IMR-90 (cell line): ENCODE measurements at regions not wholly inside any gene's neighbourhood (a gene's known extent, or its start where the extent isn't known, plus 50 kb on each side); places are given as distances from the start of the nearest gene placed in this dataset.
A peak's percentile ranks its signal among the peaks of the same experiment; 100 is the strongest.

Experiments used
- ATAC-seq: fragments of 200-7000 bp; cut with Tn5 transposase; 2 replicates; pipeline ENCODE4 v1.9.1; 2020; ENCODE audit warnings: low read depth, mild to moderate bottlenecking, moderate library complexity
- BruUV-seq: library from RNA; stranded (reverse); fragments of 400-500 nt; replicated peaks from 2 replicates; lab custom pipeline; 2021; lab: Mats Ljungman, UMichigan
- CTCF ChIA-PET: fragments of 300-600 bp; formaldehyde crosslinking; extraction: SDS; loops from one replicate; lab custom pipeline; 2021; ENCODE audit warnings: antibody characterized with exemption; lab: Yijun Ruan, JAX
- POLR2A ChIA-PET: fragments of 300-600 bp; sonication (Branson Sonifier 250); formaldehyde crosslinking; loops from one replicate; lab custom pipeline; 2022; ENCODE audit warnings: antibody characterized with exemption; ENCODE audit not compliant: unreplicated experiment; lab: Charles Lee
- DNase-seq: peaks from one replicate; pipeline ENCODE4 v3.0.0; 2013
- H2AFZ ChIP-seq: replicated peaks from 2 replicates; pipeline ENCODE3; 2013; ENCODE audit warnings: low read length, mild to moderate bottlenecking; ENCODE audit not compliant: poor library complexity
- H2AK5ac ChIP-seq: 2 replicates; pipeline ENCODE4 v1.6.1; 2013; ENCODE audit warnings: low read depth, low read length, inconsistent platforms
- H2AK9ac ChIP-seq: replicated peaks from 2 replicates; pipeline ENCODE3; 2013; ENCODE audit warnings: mild to moderate bottlenecking, low read depth, low read length, moderate library complexity; ENCODE audit not compliant: poor library complexity
- H2BK120ac ChIP-seq: 2 replicates; pipeline ENCODE4 v1.6.1; 2013; ENCODE audit warnings: low read depth, low read length, inconsistent platforms
- H2BK15ac ChIP-seq: 3 replicates; pipeline ENCODE4 v1.6.1; 2013; ENCODE audit warnings: low read depth, low read length, inconsistent platforms
- H2BK20ac ChIP-seq: 2 replicates; pipeline ENCODE4 v1.6.1; 2013; ENCODE audit warnings: low read depth, mild to moderate bottlenecking, inconsistent platforms, low read length, moderate library complexity
- H2BK5ac ChIP-seq: 2 replicates; pipeline ENCODE4 v1.6.1; 2013; ENCODE audit warnings: mild to moderate bottlenecking, low read depth, low read length, inconsistent platforms; ENCODE audit not compliant: poor library complexity, severe bottlenecking
- H3K14ac ChIP-seq: replicated peaks from 2 replicates; pipeline ENCODE4 v1.6.1; 2013; ENCODE audit warnings: low read depth, low read length, inconsistent platforms
- H3K18ac ChIP-seq: 2 replicates; pipeline ENCODE4 v1.6.1; 2013; ENCODE audit warnings: low read depth, low read length, control low read depth
- H3K23ac ChIP-seq: 2 replicates; pipeline ENCODE4 v1.6.1; 2013; ENCODE audit warnings: low read depth, low read length, inconsistent platforms
- H3K27ac ChIP-seq: 2 replicates; pipeline ENCODE4 v1.5.1; 2013; ENCODE audit warnings: mild to moderate bottlenecking, control low read depth, low read length; ENCODE audit not compliant: insufficient read depth
- H3K27me3 ChIP-seq: 2 replicates; pipeline ENCODE4 v1.6.1; 2013; ENCODE audit warnings: low read length; ENCODE audit not compliant: control insufficient read depth, insufficient read depth
- H3K36me3 ChIP-seq: 2 replicates; pipeline ENCODE4 v1.6.1; 2013; ENCODE audit warnings: low read length, mixed read lengths; ENCODE audit not compliant: control insufficient read depth, insufficient read depth
- H3K4ac ChIP-seq: 2 replicates; pipeline ENCODE4 v1.6.1; 2013; ENCODE audit warnings: low read depth, low read length, inconsistent platforms
- H3K4me1 ChIP-seq: 2 replicates; pipeline ENCODE4 v1.6.1; 2013; ENCODE audit warnings: low read length, mixed read lengths; ENCODE audit not compliant: control insufficient read depth, insufficient read depth
- H3K4me2 ChIP-seq: 2 replicates; pipeline ENCODE4 v1.6.1; 2013; ENCODE audit warnings: low read depth, mild to moderate bottlenecking, control low read depth, low read length, moderate library complexity
- H3K4me3 ChIP-seq: 2 replicates; pipeline ENCODE4 v1.5.1; 2013; ENCODE audit warnings: low read depth, mild to moderate bottlenecking, control low read depth, low read length, moderate library complexity; ENCODE audit not compliant: insufficient read depth
- H3K56ac ChIP-seq: 2 replicates; pipeline ENCODE4 v1.6.1; 2013; ENCODE audit warnings: low read length, inconsistent platforms; ENCODE audit not compliant: insufficient read depth; ENCODE audit errors: extremely low read depth
- H3K79me1 ChIP-seq, 2 experiments: 2 replicates each; pipeline ENCODE4 v1.6.1; 2013; ENCODE audit warnings: low read length in 2 of 2, inconsistent platforms in 1 of 2, low read depth in 1 of 2
- H3K9ac ChIP-seq: 2 replicates; pipeline ENCODE4 v1.6.1; 2013; ENCODE audit warnings: low read depth, low read length, control low read depth
- H3K9me1 ChIP-seq: 2 replicates; pipeline ENCODE4 v1.6.1; 2013; ENCODE audit warnings: low read length, inconsistent platforms; ENCODE audit not compliant: insufficient read depth
- H3K9me3 ChIP-seq: 2 replicates; pipeline ENCODE4 v1.6.1; 2013; ENCODE audit warnings: low read length; ENCODE audit not compliant: control insufficient read depth, insufficient read depth
- H4K20me1 ChIP-seq: 2 replicates; pipeline ENCODE4 v1.6.1; 2013; ENCODE audit warnings: low read length, inconsistent platforms; ENCODE audit not compliant: insufficient read depth
- H4K5ac ChIP-seq: 2 replicates; pipeline ENCODE4 v1.6.1; 2013; ENCODE audit warnings: mild to moderate bottlenecking, low read depth, low read length, control low read depth
- H4K8ac ChIP-seq, 2 experiments: 2 replicates each; pipeline ENCODE4 v1.6.1; 2013; ENCODE audit warnings: low read depth in 2 of 2, low read length in 2 of 2, control low read depth in 1 of 2, inconsistent platforms in 1 of 2
- H4K91ac ChIP-seq: 2 replicates; pipeline ENCODE4 v1.6.1; 2013; ENCODE audit warnings: low read depth, low read length, inconsistent platforms; ENCODE audit not compliant: insufficient read depth
- FOS ChIP-seq: fragments of 150-350 bp; IDR thresholded peaks from 2 replicates; pipeline ENCODE4 v1.6.1; 2016; ENCODE audit warnings: low read depth, low read length
- MXI1 ChIP-seq: IDR thresholded peaks from 2 replicates; pipeline ENCODE4 v1.6.1; 2012; ENCODE audit warnings: low read depth, mild to moderate bottlenecking, low read length, moderate library complexity, borderline replicate concordance
- POLR2A ChIP-seq: IDR thresholded peaks from 2 replicates; pipeline ENCODE4 v1.6.1; 2012; ENCODE audit warnings: mild to moderate bottlenecking, low read depth, low read length
- RCOR1 ChIP-seq: IDR thresholded peaks from 2 replicates; pipeline ENCODE4 v1.6.1; 2012; ENCODE audit warnings: mild to moderate bottlenecking, low read length, improper control_type of control experiment; ENCODE audit not compliant: insufficient replicate concordance
- RFX5 ChIP-seq: IDR thresholded peaks from 2 replicates; pipeline ENCODE4 v1.8.0; 2012; ENCODE audit warnings: low read depth, mild to moderate bottlenecking, low read length, moderate library complexity
- WGBS, 2 experiments: methylation state at CpG; one replicate each; pipeline versions ENCODE4 v1.1.5 to v1.1.7; 2013; ENCODE audit warnings: missing lambda C conversion rate in 2 of 2; ENCODE audit not compliant: insufficient read length in 1 of 2; ENCODE audit errors: extremely low coverage in 2 of 2; 5-methylcytosine and 5-hydroxymethylcytosine counted together
- dilution Hi-C: fragments of 300-500 bp; cut with HindIII; formaldehyde crosslinking; loops from one replicate; pipeline ENCODE4 v1.14.3; 2018; ENCODE audit warnings: low sequenced_read_pairs; ENCODE audit not compliant: unreplicated experiment
- in situ Hi-C: fragments of 300-500 bp; cut with MboI; formaldehyde crosslinking; loops from 3 replicates; pipeline ENCODE4 v1.14.3; 2019; ENCODE audit warnings: low sequenced_read_pairs, inconsistent platforms, mixed read lengths
- intact Hi-C: fragments of 100-400 bp; cut with micrococcal nuclease; formaldehyde crosslinking; loops from 2 replicates; pipeline ENCODE4 v1.10.0; 2022
- TF ChIP-seq, protein P1 (sequence below): fragments of 150-350 bp; IDR thresholded peaks from 2 replicates; pipeline ENCODE4 v1.6.1; 2017; ENCODE audit warnings: mild to moderate bottlenecking, antibody characterized with exemption, low read length, low read depth

GRCh38 chr14:34258318-34258717 is 203.7 kb downstream of the SPTSSA start:
- peak; percentile 15 for DNase-seq
- H3K27ac ChIP-seq = no peak overlapping the region
- no peak overlapping the region for H2BK20ac ChIP-seq
- no TSS peak for BruUV-seq
- no peaks in the 10 kb centered on the region for H4K20me1 ChIP-seq
- intact Hi-C loops (no loop called here), in situ Hi-C loops (no loop called here), dilution Hi-C loops (no loop called here)
- H4K8ac ChIP-seq = no peak overlapping the region
- H3K18ac ChIP-seq = no peak overlapping the region
- no peak for TF ChIP-seq POLR2A
- no peak for TF ChIP-seq RCOR1
- no peak for TF ChIP-seq MXI1
- TF ChIP-seq RFX5 = no peak
- TF ChIP-seq, protein P1, sequence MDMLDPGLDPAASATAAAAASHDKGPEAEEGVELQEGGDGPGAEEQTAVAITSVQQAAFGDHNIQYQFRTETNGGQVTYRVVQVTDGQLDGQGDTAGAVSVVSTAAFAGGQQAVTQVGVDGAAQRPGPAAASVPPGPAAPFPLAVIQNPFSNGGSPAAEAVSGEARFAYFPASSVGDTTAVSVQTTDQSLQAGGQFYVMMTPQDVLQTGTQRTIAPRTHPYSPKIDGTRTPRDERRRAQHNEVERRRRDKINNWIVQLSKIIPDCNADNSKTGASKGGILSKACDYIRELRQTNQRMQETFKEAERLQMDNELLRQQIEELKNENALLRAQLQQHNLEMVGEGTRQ = no peak
- no peak for TF ChIP-seq FOS
- no peak overlapping the region for H2AK5ac ChIP-seq
- no peaks in the 10 kb centered on the region for H3K79me1 ChIP-seq
- no peak overlapping the region for H2AK9ac ChIP-seq
- no peak overlapping the region for H3K9ac ChIP-seq
- ChIA-PET CTCF (no interaction called here), POLR2A (no interaction called here)
- H3K4me3 ChIP-seq = no peak overlapping the region
- H3K4me1 ChIP-seq = no peaks in the 10 kb centered on the region
- H2BK120ac ChIP-seq = no peak overlapping the region
- H3K9me1 ChIP-seq = no peaks in the 10 kb centered on the region
- H3K23ac ChIP-seq = no peak overlapping the region
- H2BK15ac ChIP-seq = no peak overlapping the region
- H3K4ac ChIP-seq = no peak overlapping the region
- H4K91ac ChIP-seq = no peak overlapping the region
- no peak overlapping the region for H4K5ac ChIP-seq
- no peak overlapping the region for H3K4me2 ChIP-seq
- H3K56ac ChIP-seq = no peak overlapping the region
- no peak for ATAC-seq
- no peak overlapping the region for H3K14ac ChIP-seq
- H3K27me3 ChIP-seq = peaks cover under 1% of the 10 kb centered on the region; the same call in 1 of the 2 replicates
- no peaks in the 10 kb centered on the region for H3K9me3 ChIP-seq
- H2BK5ac ChIP-seq = no peak overlapping the region
- H3K36me3 ChIP-seq = no peaks in the 10 kb centered on the region
- H2AFZ ChIP-seq = no peak overlapping the region
- WGBS, 2 experiments = no CpG with 5 or more reads among the region's 1 CpG
